HepG2 (cell line): ENCODE measurements at regions not wholly inside any gene's neighbourhood (a gene's known extent, or its start where the extent isn't known, plus 50 kb on each side); places are given as distances from the start of the nearest gene placed in this dataset.

Experiments used
- ATAC-seq: fragments of 200-7000 bp; cut with Tn5 transposase; 3 replicates; pipeline ENCODE4 v1.9.1; 2020; ENCODE audit warnings: mild to moderate bottlenecking, moderate library complexity
- BruUV-seq: library from RNA; stranded (reverse); fragments of 400-500 nt; replicated peaks from 2 replicates; lab custom pipeline; 2021; lab: Mats Ljungman, UMichigan
- CTCF ChIA-PET: fragments of 300-600 bp; formaldehyde crosslinking; extraction: SDS; loops from one replicate; lab custom pipeline; 2021; ENCODE audit warnings: low total read pairs, inconsistent platforms, low intra/inter-chr PET ratio; lab: Yijun Ruan, JAX
- POLR2A ChIA-PET: fragments of 350-600 bp; sonication (Branson Sonifier 250); formaldehyde crosslinking; loops from one replicate; lab custom pipeline; 2020; ENCODE audit warnings: antibody characterized with exemption, inconsistent platforms; lab: Yijun Ruan, JAX
- DNase-seq: peaks from one replicate; pipeline ENCODE4 v3.0.0-alpha.2; 2015; ENCODE audit warnings: low spot score
- FAIRE-seq: peaks from 3 replicates; lab custom pipeline; 2011; peaks lifted over from hg19 to GRCh38; lab: Jason Lieb, UNC
- H2AFZ ChIP-seq: one replicate; pipeline ENCODE4 v1.6.1; 2011; ENCODE audit warnings: low read length, inconsistent platforms
- H3K27ac ChIP-seq: fragments of 300-600 bp; 3 replicates; pipeline ENCODE4 v1.8.0; 2011; ENCODE audit warnings: mixed run types, mild to moderate bottlenecking, mixed read lengths, low read length, inconsistent platforms; ENCODE audit not compliant: insufficient read depth; ENCODE audit errors: extremely low read length
- H3K27me3 ChIP-seq, 2 experiments: fragments of 200-600 bp in 1 of 2; 2 replicates in 1 of 2; 3 replicates in 1 of 2; pipeline versions ENCODE4 v1.6.0 to v1.8.0; 2011; ENCODE audit warnings: low read length in 2 of 2, mild to moderate bottlenecking in 2 of 2, moderate library complexity in 2 of 2, inconsistent platforms in 1 of 2; ENCODE audit not compliant: insufficient read depth in 2 of 2, control insufficient read depth in 1 of 2
- H3K36me3 ChIP-seq, 2 experiments: fragments of 200-600 bp in 1 of 2; replicated peaks in 1 of 2; 2 replicates in 1 of 2; 3 replicates in 1 of 2; pipeline versions ENCODE4 v1.5.1 to v1.8.0; 2011; ENCODE audit warnings: low read length in 2 of 2, inconsistent platforms in 1 of 2; ENCODE audit not compliant: insufficient read depth in 2 of 2, control insufficient read depth in 1 of 2
- H3K4me1 ChIP-seq: 2 replicates; pipeline ENCODE4 v1.5.1; 2012; ENCODE audit warnings: low read length, inconsistent platforms; ENCODE audit not compliant: insufficient read depth
- H3K4me2 ChIP-seq: 2 replicates; pipeline ENCODE4 v1.6.0; 2011; ENCODE audit warnings: low read depth, low read length, inconsistent platforms
- H3K4me3 ChIP-seq, 3 experiments: fragments of 200-600 bp in 1 of 3; sonication (generic), shearing (Covaris generic) in 1 of 3; replicated peaks in 1 of 3; 2 replicates each; pipeline ENCODE4 v1.5.1; 2011 to 2016; ENCODE audit warnings: low read length in 3 of 3, inconsistent platforms in 2 of 3, low read depth in 2 of 3, mild to moderate bottlenecking in 2 of 3, control low read depth in 1 of 3, mixed read lengths in 1 of 3; ENCODE audit not compliant: insufficient read depth in 1 of 3
- H3K79me2 ChIP-seq: one replicate; pipeline ENCODE4 v1.6.1; 2011; ENCODE audit warnings: low read length, inconsistent platforms; ENCODE audit not compliant: insufficient read depth
- H3K9ac ChIP-seq: 2 replicates; pipeline ENCODE4 v1.6.0; 2011; ENCODE audit warnings: mild to moderate bottlenecking, low read depth, low read length, inconsistent platforms; ENCODE audit not compliant: insufficient read depth
- H3K9me3 ChIP-seq: 2 replicates; pipeline ENCODE4 v1.5.1; 2012; ENCODE audit warnings: mild to moderate bottlenecking, low read length
- H4K20me1 ChIP-seq: 2 replicates; pipeline ENCODE4 v1.6.0; 2011; ENCODE audit warnings: inconsistent platforms, mild to moderate bottlenecking, low read length, moderate library complexity; ENCODE audit not compliant: insufficient read depth
- GABPB1 ChIP-seq: IDR thresholded peaks from 2 replicates; pipeline ENCODE4 v1.6.1; 2016; ENCODE audit warnings: mild to moderate bottlenecking, missing genetic modification reagents, moderate library complexity, missing compliant biosample characterization
- HDAC6 ChIP-seq: fragments of 200-600 bp; sonication (generic); IDR thresholded peaks from 2 replicates; pipeline ENCODE4 v1.7.0; 2017; ENCODE audit warnings: mild to moderate bottlenecking, antibody characterized with exemption, low read length, low read depth
- PHF8 ChIP-seq: sonication (generic); formaldehyde crosslinking; IDR thresholded peaks from 2 replicates; pipeline ENCODE4 v1.5.0; 2020; ENCODE audit warnings: missing genetic modification reagents
- WGBS: methylation state at CpG from one replicate; pipeline ENCODE4 v1.1.6; 2017; ENCODE audit warnings: low lambda C conversion rate; 5-methylcytosine and 5-hydroxymethylcytosine counted together
- in situ Hi-C: cut with HindIII; loops from 2 replicates; pipeline ENCODE4 v1.10.0; 2017; ENCODE audit warnings: low pct_unique_long_range_greater_than_20kb; ENCODE audit not compliant: extremely low pct_ligation_motif_present
- intact Hi-C: fragments of 100-400 bp; cut with micrococcal nuclease; formaldehyde crosslinking; loops from one replicate; pipeline ENCODE4 v1.10.0; 2022; ENCODE audit not compliant: unreplicated experiment
- TF ChIP-seq, protein P1 (sequence below), 2 experiments: sonication (generic) in 1 of 2; formaldehyde crosslinking in 1 of 2; IDR thresholded peaks; 2 replicates each; pipeline versions ENCODE4 v1.5.1 to v1.6.1; 2011 to 2020; ENCODE audit warnings: borderline replicate concordance in 1 of 2, low read depth in 1 of 2, low read length in 1 of 2, mild to moderate bottlenecking in 1 of 2, missing genetic modification reagents in 1 of 2, moderate library complexity in 1 of 2
- TF ChIP-seq, protein P2 (sequence below): sonication (generic); formaldehyde crosslinking; IDR thresholded peaks from 2 replicates; pipeline ENCODE4 v1.4.0; 2020; ENCODE audit warnings: missing genetic modification reagents, mild to moderate bottlenecking, borderline replicate concordance
- TF ChIP-seq, protein P3 (sequence below): sonication (generic); formaldehyde crosslinking; IDR thresholded peaks from 2 replicates; pipeline ENCODE4 v1.8.1; 2023; ENCODE audit warnings: mild to moderate bottlenecking, missing genetic modification reagents
- TF ChIP-seq, protein P4 (sequence below): sonication (generic); formaldehyde crosslinking; IDR thresholded peaks from 2 replicates; pipeline ENCODE4 v1.5.0; 2020; ENCODE audit warnings: missing genetic modification reagents, mild to moderate bottlenecking, borderline replicate concordance

GRCh38 chr2:235199128-235199527 is 247.3 kb downstream of the SH3BP4 start (continued):
- TF ChIP-seq, protein P1, sequence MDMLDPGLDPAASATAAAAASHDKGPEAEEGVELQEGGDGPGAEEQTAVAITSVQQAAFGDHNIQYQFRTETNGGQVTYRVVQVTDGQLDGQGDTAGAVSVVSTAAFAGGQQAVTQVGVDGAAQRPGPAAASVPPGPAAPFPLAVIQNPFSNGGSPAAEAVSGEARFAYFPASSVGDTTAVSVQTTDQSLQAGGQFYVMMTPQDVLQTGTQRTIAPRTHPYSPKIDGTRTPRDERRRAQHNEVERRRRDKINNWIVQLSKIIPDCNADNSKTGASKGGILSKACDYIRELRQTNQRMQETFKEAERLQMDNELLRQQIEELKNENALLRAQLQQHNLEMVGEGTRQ (IDR thresholded peaks at IDR 0.05; ENCODE audit: low read depth, low read length) = no peak
- TF ChIP-seq, protein P1 (CRISPR knock-in tag; IDR thresholded peaks at IDR 0.05; ENCODE audit: borderline replicate concordance) = no peak
- no peak for TF ChIP-seq GABPB1 (CRISPR knock-in tag)
- TF ChIP-seq PHF8 (CRISPR knock-in tag) = no peak
- TF ChIP-seq, protein P2, sequence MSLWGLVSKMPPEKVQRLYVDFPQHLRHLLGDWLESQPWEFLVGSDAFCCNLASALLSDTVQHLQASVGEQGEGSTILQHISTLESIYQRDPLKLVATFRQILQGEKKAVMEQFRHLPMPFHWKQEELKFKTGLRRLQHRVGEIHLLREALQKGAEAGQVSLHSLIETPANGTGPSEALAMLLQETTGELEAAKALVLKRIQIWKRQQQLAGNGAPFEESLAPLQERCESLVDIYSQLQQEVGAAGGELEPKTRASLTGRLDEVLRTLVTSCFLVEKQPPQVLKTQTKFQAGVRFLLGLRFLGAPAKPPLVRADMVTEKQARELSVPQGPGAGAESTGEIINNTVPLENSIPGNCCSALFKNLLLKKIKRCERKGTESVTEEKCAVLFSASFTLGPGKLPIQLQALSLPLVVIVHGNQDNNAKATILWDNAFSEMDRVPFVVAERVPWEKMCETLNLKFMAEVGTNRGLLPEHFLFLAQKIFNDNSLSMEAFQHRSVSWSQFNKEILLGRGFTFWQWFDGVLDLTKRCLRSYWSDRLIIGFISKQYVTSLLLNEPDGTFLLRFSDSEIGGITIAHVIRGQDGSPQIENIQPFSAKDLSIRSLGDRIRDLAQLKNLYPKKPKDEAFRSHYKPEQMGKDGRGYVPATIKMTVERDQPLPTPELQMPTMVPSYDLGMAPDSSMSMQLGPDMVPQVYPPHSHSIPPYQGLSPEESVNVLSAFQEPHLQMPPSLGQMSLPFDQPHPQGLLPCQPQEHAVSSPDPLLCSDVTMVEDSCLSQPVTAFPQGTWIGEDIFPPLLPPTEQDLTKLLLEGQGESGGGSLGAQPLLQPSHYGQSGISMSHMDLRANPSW (CRISPR knock-in tag) = no peak

DNA sequence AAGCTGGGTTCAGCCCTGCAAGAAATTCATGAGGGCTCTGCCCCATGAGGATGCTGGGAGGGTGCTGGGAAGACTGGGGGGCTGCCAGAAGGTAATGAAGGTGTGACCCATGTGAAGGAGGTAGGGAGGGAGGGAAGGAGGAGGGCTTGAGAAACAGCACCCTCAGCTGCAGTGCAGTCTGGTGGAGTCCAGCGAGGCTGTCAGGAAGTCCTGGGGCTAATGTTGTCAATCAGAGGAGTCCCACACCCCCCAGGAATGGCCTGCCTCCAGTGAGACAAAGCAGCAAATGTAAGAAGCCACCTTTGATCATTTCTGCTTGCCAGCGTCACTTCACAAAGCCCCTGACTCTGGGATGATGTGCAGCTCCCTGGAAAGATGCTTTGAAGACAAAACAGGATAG is 248.4 kb downstream of the SH3BP4 start:
- Histone ChIP-seq H3K36me3 (no peaks in the 10 kb centered on the region), H3K9ac (no peak overlapping the region), H3K9me3 (no peaks in the 10 kb centered on the region), H3K27ac (no peak overlapping the region), H4K20me1 (no peaks in the 10 kb centered on the region), H3K4me2 (no peak overlapping the region), H2AFZ (no peak overlapping the region), H3K27me3 (peaks cover 7 to 31% of the 10 kb centered on the region in 2 experiments; a peak in 3 of 5 replicates), H3K79me2 (no peaks in the 10 kb centered on the region), H3K4me3 (no peak overlapping the region), H3K4me1 (no peaks in the 10 kb centered on the region)
- FAIRE-seq (no peak), ATAC-seq (no peak), DNase-seq (no peak)
- no TSS peak for BruUV-seq
- in situ Hi-C loops = no loop called here
- TF ChIP-seq, protein P3, sequence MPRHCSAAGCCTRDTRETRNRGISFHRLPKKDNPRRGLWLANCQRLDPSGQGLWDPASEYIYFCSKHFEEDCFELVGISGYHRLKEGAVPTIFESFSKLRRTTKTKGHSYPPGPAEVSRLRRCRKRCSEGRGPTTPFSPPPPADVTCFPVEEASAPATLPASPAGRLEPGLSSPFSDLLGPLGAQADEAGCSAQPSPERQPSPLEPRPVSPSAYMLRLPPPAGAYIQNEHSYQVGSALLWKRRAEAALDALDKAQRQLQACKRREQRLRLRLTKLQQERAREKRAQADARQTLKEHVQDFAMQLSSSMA (CRISPR knock-in tag) = no peak
- TF ChIP-seq, protein P4, sequence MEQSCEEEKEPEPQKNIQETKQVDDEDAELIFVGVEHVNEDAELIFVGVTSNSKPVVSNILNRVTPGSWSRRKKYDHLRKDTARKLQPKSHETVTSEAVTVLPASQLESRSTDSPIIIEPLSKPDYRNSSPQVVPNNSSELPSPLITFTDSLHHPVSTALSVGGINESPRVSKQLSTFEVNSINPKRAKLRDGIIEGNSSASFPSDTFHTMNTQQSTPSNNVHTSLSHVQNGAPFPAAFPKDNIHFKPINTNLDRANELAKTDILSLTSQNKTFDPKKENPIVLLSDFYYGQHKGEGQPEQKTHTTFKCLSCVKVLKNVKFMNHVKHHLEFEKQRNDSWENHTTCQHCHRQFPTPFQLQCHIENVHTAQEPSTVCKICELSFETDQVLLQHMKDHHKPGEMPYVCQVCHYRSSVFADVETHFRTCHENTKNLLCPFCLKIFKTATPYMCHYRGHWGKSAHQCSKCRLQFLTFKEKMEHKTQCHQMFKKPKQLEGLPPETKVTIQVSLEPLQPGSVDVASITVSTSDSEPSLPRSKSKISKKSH (CRISPR knock-in tag) = no peak
- TF ChIP-seq HDAC6 = no peak
- WGBS = 5% methylated on average over 2 of the region's 2 CpGs
- CTCF ChIA-PET = no interaction called here
- POLR2A ChIA-PET = no interaction called here
- intact Hi-C loops = no loop called here
